Stimulated activated CD4-positive, alpha-beta T cell treated with anti-CD3 and anti-CD28 coated beads, Interleukin-12 subunit alpha, Interleukin-12 subunit beta, amount 100 ng/mL, for 48 hours (primary cell): ENCODE measurements at regions not wholly inside any gene's neighbourhood (a gene's known extent, or its start where the extent isn't known, plus 50 kb on each side); places are given as distances from the start of the nearest gene placed in this dataset.
"Not testable (repeated sequence)": the region's sequence is repeated elsewhere in the genome, so short reads cannot be mapped to it uniquely, and the experiment has no call there.

Experiments
- DNase-seq, 3 donors: peaks; one replicate each; pipeline ENCODE4 v3.0.0-alpha.2; 2020; ENCODE audit warnings: low read depth in 2 of 3, low spot score in 1 of 3

DNA sequence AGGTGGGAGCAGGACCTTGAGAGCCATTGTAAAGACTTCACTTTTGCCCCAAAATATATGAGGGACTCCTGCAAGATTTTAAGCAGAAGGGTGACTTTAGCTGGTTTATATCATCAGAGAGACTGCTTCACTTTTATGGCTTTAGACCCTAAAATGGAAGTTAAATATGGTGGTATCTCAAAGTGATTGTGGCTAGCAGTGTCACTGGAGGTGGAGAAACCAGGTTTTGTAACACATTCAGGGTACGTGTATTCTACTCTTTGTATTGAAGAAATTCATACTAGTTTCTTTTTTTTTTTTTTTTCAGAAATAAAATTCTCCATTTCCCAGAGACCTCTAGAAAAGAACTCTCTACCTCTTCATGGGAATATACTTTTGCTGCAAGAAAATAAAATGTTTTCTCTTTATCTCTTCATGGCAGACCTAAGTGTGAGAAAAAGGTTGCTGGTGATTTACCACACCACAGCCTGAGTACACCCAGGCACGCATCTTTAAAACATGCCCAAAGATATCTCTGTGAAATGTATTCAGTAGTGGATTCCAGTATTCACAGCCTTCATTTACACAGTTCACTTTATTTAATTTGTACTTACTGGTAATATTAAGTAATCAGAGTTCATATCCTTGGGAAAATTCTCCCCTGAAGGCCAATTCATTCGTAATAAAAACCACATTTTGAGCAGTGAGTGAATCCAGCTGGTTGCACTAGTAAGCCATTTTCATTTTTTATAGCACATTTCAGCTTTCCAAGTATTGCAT is 74.3 kb upstream of the GUCY1A1 start:
- no peak for DNase-seq

DNA sequence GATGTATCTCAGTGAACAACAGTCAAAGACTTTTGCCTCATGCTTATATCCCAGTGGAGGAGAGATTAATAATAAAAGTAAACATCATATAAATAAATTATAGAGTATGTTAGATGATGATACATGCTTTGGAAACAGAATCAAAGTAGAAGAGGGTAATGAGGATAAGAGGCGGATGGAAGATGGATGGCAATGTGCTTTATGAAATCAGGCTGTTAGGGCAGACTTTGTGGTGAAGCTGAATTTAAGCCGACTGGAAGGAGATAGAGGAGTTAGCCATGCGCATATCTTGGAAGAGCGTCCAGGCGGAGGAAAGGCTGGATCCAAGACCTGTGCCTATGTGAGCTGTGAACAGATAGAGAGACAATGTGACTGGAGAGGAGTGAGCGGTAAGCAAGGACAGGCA is 74.9 kb upstream of the GUCY1A1 start:
- no peak for DNase-seq

DNA sequence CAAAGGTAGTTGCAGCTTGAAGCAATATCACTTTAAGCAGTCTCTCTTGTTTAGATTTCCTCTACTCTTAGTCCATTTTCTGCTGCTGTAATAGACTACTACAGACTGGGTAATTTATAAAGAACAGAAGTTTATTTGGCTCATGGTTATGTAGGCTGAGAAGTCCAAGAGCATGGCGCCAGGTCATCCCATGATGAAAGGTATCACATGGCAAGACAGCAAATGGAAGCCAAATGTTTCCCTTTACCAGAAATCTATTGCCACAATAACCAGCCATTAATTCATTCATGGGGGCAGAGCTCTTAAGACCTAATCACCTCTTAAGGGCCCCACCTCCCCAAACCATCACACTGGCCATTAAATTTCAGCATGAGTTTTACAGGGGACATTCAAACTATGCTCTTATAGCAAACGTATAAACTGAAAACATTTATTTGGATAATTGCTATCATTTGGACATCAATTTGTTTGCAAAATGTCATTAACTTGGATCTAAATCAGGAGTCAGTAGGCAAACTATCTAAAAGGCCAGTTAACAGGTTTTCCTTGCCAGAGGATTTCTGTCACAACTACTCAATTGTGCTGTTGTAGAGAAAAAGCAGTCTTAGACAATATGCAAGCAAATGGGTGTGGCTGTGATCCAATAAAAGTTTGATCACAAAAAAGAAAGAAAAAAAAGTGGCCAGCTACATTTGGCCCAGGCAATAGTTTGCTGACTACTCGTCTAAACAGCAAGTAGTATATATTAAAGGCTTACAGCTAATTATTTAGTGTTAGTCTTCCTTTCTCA is 75.7 kb upstream of the GUCY1A1 start:
- DNase-seq: no peak

DNA sequence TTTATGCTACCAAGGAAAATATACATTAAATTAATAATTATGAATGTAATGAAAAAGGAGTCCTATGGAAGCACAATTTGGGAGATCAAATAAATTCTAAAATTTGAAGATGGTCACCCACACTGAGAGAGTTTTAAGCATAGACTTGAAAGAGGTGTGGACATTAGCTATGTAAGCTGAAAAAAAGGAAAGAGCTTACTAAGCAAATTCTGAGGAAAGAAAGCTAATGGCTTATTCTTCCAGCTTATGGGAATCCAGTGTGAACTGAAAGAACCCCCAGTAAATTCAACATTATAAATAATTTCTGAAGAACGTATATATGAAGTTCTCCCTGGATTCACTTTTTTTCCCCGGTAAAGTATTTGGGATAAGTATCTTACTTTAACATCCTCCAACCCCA is 78.2 kb upstream of the GUCY1A1 start:
- DNase-seq: no peak

DNA sequence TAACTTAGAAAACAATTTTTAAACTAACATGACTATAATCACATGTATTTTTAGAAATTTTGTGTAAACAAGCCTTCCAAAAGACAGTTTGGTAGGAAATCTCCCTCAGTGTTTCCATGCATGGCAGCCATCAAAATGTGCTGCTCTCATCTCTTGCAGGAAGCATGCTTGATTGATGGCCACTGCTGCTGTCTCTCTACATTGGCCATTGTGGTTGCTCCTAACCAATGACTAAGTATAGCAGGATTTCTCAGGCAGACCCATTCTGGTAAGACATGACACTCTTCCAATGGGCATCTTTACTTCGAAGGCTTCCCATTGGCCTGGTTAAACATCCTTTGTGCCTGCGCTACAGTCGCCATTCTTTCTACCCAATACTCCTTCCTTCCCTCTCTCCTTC is 78.9 kb upstream of the GUCY1A1 start:
- no peak for DNase-seq

DNA sequence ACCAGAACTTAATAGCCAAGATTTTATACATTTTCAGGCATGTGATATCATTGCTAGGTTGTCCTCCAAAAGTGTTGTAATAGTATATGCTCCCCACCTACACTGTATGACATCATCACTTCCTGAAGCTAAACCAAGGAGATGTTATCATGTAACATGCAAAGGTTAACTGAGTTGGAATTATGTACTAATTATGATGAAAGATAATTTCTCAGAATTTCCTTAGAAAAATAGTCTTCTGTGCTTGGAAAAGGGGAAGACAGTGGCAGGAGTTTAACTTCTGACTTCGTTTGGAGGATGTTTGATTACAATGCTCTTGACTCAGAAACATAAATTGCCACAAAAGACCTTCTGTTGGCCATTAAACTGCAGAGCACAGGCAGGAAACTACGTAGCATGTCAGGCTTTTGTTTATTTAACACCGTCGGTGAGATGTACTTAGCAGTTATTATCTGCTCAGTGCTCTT is 83.6 kb upstream of the GUCY1A1 start:
- peak in 1 of 3 donors; percentile 3 for DNase-seq

DNA sequence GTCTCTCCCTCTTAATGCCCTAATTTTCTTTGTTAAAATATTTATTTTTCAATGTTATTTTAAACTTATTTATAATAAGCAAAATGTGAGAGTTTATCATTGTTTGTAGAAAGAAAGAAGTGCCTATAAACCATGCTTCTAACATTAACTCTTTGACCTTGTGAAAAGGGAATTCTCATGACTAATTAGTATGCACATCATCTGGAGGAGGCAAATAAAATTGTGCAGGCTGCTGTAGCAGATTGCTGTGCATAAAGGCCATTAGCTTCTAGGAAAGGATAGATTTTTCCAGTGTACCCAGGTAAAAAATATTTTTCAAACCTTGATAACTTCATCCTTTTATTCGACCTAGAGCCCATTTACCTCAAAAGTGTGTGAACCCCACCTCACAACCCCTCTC is 84.6 kb upstream of the GUCY1A1 start:
- no peak for DNase-seq

DNA sequence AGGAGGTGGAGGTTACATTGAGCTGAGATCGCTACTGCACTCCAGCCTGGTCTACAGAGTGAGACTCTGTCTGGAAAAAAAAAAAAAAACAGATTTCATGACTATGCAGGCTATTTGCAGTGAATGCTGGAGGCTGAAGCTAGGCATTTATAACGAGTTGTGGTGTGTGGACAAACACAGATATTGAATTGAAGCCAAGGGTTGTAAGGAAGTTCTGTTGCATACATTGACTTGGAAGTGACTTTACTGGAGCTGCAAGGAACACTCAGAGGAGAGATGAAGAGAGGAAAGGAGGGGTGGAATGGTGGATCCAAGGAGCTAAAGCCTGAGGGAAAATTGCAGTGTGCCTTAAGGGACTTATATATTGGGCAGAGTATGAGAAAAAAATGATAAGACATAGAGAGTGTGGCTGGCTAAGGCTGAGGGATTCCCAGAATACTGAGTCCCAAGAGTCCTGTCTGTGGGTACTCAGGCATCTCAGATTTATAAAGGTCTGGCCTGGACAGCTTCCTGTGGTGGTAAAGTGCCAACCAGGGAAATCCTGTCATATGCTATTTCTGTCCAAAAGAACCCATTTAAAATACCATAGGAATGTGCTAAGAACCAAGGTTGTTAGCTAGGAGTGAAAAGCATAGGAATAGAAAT is 87.8 kb upstream of the GUCY1A1 start:
- DNase-seq: no peak

DNA sequence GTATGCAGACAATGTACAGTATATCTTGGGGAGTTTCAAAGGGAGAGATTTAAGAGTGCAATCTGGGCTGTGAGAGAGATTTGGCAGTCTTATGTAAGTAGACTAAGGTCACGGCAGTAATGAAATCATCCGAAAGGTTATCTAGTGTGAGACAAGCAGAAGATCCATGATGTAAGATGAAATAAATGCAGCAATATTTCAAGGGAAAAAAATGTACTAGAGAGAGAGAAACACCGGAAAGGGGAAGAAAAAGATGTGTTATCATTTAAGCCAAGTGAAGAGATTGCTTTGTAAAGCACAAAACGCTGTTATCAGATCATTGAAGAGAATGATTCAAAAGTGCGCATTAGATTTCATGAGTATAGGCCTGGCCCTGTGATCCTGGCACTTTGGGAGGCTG is 88.4 kb upstream of the GUCY1A1 start:
- no peak for DNase-seq

DNA sequence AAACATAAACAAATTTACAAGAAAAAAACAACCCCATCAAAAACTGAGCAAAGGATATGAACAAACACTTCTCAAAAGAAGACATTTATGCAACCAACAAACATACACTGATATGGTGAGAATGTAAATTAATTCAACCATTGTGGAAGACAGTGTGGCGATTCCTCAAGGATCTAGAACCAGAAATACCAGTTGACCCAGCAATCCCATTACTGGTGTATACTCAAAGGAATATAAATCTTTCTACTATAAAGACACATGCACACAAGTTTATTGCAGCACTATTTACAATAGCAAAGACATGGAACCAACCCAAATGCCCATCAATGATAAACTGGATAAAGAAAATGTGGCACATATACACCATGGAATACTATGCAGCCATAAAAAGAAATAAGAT is 92.3 kb upstream of the GUCY1A1 start:
- DNase-seq: not testable (repeated sequence)

DNA sequence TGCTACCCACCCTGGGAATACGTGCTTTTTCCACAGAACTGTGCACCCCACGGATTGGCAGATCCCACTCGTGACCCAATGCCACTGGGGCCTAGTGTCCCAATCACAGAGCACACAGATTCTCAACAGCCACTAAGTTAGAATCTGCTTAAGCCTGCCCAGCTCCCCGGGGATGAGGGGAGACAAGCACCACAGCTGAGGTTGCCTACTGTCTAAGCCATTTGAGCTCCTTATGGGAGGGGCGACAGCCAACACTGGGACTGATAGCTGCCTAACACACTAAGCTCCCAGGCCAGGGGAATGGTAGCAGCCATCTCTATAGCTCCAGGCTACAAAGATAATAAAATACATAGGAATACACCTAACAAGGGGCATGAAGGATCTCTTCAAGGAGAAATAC is 93.5 kb upstream of the GUCY1A1 start:
- no peak for DNase-seq

DNA sequence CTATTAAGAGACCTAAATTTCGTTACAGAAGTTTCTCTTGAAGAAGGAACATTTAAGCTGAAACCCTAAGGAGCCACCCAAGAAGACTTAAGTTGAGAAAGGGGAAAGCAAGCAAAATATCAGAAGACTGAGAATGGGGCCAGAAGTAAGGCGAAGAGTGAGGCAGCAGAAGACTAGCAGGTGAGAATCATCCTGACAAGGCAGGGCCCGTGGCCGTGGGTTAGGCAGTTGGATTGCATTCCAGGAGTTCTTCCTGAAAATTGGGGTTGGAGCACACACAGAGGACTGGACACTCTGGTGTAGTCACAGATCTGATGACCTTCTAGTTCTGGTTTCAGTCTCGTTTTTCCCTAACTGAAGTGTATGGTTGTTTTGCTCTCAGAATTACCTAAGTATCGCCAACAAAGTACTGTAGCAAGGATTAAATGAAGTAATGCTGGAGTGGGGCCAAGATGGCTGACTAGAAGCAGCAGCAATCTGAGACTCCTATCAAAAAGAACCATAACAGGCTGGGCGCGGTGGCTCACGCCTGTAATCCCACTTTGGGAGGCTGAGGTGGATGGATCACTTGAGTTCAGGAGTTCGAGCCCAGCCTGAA is 94.4 kb upstream of the GUCY1A1 start:
- no peak for DNase-seq

DNA sequence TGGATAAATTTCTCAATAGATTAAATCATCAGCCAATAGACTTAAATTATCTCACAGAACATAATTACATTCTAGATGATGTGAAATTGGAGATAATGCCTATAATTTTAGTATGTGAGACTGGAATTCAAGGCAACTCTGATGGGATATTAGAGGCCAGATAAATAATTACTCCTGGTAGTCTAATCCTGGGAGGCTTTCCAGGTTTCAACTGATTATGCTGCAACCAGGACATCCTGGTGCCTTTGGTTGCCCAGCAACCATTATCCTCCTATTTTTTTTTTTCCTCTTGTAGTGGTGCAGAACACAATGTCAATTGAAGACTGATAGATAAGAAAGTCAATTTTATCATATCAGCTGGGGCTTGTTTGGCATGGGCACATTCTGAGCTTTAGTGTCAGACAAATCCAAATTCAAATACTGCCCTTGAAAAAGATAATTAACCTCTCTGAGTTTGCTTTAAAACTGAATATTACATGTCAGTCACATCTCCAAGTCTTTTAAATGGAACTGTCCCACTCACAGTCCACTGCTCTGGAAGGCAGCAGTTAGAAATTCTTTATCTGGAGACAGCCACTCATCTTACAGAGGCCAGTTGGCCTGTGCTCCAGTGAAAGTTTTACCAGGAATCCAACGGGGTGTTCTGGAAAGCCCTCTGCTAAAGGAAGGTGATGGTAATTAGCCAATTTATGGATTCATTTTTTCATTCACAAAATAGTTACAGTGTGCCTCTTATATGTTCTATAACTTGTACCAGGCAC is 95.3 kb upstream of the GUCY1A1 start:
- no peak for DNase-seq

DNA sequence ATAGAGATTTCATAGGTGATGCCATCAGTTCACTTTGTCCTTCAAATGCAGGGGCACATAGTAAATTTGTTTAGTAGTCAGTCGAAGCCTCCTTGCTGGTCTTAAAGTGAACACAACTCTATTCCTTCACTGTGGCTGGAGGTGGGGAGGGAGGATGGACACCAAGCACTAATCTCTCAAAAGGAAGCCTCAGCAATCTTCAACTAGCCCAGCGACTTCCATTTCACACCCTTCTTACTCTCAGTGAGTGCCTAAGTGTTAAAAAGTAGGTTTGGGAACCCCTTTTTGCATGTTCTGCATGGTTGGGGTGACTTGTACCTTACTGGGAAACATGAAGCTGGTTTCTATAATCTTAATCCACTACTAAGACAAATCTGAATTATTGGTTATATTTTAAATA is 96.0 kb upstream of the GUCY1A1 start:
- DNase-seq: no peak

DNA sequence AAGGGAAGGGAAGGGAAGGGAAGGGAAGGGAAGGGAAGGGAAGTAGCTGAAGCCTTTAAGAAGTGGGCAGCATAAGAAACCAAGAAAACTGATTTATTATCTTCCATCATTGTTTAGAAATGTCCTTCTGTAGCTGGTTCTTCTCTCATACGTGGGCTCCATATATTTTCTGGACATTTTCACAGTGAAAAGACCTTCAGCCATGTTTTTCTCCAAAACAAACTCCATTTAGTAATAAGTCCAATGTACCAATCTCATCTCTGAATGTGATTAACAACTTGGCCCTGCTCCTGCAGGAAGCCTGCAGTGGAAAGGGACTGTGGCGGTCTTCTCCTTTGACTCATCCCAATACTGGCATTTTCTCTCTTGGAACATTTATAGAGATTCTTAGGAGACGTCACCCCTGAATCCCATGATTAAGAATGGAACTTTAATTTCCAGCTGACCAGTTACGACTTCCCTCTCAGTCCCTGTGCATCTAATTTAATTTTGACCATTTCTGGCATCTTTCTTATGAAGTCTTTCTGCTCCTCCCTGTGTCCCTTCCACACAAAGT is 96.6 kb upstream of the GUCY1A1 start:
- no peak for DNase-seq

DNA sequence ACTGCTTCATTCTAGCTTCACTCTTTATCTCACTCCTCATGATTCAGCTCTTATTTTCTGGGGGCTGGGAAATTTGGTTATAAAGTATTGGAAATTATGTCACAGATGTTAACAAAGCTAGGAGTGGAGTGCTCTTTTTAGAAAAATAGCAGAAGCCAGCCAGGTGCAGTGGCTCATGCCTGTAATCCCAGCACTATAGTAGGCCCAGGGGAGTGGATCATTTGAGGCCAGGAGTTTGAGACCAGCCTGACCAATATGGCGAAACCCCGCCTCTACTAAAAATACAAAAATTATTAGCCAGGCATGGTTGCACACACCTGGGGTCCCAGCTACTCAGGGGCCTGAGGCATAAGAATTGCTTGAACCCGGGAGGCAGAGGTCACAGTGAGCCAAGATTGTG is 97.2 kb upstream of the GUCY1A1 start:
- DNase-seq: no peak

DNA sequence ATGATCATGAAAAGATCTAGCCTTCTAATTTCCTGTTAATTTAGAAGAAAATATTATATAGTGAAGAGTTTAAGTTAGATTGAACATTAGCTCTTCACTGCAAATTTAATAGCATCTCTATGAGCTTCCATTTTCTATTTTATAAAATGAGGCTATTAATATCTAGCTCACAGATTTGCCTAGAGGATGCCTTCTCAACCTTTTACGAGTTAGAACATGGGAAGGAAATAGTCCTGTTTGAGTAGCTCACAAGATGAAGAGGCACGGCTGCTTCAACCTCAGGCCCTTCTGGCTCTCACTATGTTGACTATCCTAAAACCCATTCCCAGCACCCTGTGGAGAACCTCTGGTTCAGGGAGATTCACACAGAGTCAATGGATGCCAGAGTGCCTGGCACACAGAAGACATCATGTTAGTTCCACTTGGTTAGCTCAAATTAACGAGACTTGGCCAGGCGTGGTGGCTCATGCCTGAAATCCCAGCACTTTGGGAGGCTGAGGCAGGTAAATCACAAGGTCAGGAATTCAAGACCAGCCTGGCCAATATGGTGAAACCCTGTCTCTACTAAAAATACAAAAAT is 97.9 kb upstream of the GUCY1A1 start:
- no peak for DNase-seq

DNA sequence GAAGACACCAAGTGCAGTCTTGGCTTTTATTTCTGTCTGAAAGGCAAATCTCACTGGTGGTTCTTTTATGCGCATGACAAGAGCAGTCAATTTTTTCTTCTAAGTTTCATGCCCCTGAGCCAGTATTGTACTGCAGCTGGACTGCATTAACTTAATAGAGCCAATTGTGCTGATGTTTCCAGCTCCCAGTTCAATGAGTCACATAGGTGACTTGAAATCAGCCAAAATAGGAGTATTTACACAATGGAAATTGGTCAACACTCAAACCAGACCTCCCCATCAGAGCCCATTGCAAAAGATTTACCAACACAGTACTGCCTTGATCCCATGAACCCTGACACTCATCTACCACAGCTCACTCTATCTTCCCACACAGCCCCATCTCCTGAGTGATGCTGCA is 100.3 kb upstream of the GUCY1A1 start:
- no peak for DNase-seq

DNA sequence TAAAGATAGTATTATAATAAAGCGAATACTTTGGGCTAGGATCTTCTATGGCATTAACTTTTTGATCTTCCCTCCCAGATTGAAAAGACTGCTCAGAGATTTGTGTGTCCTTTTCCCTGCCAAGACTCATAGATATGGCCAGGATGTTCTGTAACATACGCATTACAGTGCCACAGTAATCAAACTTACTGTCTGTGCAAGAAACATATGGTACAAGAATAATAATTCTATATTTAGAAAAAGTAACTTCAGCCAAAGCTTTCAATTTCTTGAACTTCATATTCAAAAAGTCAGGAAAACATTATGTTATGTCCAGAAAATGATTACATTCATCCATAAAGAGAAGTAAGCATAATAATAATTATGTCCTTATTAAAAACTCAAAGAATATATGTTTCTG is 100.9 kb upstream of the GUCY1A1 start:
- no peak for DNase-seq

DNA sequence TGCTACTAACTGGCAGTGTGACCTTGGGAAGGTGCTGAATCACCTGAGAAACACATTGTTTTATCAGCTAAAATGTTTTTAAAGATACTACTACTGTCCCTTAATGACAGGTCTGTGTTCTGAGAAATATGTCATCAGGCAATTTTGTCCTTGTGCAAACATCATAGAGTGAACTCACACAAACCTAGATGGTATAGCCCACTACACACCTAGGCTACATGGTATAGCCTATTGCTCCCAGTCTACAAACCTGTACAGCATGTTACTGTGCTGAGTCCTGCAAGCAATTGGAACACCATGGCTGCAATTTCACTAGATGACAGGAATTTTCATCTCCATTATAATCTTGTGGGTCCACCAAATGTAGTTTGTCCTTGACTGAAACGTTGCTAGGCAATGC is 101.3 kb upstream of the GUCY1A1 start:
- no peak for DNase-seq
